ENCODE measurements at regions not wholly inside any gene's neighbourhood (a gene's known extent, or its start where the extent isn't known, plus 50 kb on each side); places are given as distances from the start of the nearest gene placed in this dataset.

GRCh38 chr5:57711471-57711870 lies 228.9 kb upstream of the ACTBL2 start:
- no peak for DNase-seq (ENCODE audit: low spot score)

GRCh38 chr5:57710126-57710525 lies 227.5 kb upstream of the ACTBL2 start:
- no peak for DNase-seq (ENCODE audit: low spot score)

- DNase-seq (ENCODE audit: low spot score), result no peak
These were observed 223.2 kb upstream of the ACTBL2 start for GRCh38 chr5:57705769-57706168.

GRCh38 chr5:57703721-57704120 lies 221.1 kb upstream of the ACTBL2 start:
- DNase-seq (ENCODE audit: low spot score), result no peak

DNA sequence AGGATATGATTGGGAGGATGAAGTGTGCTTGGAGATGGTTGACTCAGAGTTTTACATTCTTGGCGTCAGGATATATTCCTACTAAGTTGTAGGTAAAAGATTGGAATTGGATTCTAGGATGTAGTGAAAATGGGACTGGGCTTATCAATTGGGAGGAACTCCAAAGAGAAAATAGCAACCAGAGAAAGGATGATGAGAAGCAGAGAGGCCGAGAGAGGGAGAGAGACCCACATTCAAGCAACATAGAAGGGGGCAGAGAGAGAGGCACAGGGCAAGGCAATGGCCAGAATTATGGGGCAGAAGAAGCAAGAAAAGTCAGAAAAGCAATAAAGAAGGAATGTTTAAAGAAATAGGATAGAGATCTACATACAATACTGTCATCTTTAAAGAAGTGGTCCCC lies 217.9 kb upstream of the ACTBL2 start:
- no peak for DNase-seq (ENCODE audit: low spot score)

GRCh38 chr5:57700072-57700471 lies 217.5 kb upstream of the ACTBL2 start:
- DNase-seq (ENCODE audit: low spot score), result no peak

- no peak for DNase-seq (ENCODE audit: low spot score)
These were observed 216.2 kb upstream of the ACTBL2 start for GRCh38 chr5:57698802-57699201.

- DNase-seq (ENCODE audit: low spot score), result no peak
These were observed 215.5 kb upstream of the ACTBL2 start for GRCh38 chr5:57698086-57698485.

GRCh38 chr5:57696825-57697570 lies 214.4 kb upstream of the ACTBL2 start:
- DNase-seq (ENCODE audit: low spot score), result no peak

DNA sequence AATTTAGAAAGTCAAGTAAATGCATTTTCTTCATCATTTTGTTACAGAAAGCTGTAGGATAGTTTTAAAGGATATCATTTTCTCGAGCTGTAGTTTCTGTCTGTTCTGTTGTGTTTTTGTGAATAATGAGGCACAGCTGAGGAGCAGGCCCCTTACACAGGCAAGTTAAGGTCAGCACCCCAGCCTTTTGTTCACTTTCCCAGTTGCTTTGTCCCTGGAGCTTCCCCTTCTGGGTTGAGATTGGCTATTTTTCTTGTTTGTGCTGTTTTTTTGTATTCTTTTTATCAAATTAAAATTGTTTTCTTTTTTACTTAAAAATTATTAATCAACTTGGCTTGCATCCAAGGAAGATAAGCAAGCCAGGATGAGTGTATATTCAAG lies 213.8 kb upstream of the ACTBL2 start:
- DNase-seq (ENCODE audit: low spot score), result no peak

- no peak for DNase-seq (ENCODE audit: low spot score)
These were observed 213.2 kb upstream of the ACTBL2 start for GRCh38 chr5:57695706-57696388.

DNA sequence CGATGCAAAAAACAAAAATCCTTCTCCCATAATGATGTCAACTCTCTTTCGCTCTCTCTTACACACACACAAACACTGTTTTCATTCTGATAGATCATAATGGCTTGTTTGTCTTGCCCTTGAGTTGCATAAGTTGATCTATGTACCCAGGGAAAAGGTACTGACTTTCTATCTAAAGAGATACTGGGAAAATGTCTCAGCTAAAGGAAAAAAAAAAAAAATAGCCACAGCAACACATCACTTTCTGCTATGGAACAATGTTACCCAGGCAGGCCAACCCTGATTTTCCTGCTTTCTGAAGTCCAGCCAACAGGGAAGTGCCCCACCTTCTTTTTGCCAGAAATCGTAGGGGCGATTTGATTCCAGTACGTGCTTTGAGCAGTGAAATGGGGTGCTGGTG lies 212.6 kb upstream of the ACTBL2 start:
- DNase-seq (ENCODE audit: low spot score), result no peak

- DNase-seq (ENCODE audit: low spot score), result no peak
These were observed 211.1 kb upstream of the ACTBL2 start for GRCh38 chr5:57693488-57694305.

- DNase-seq (ENCODE audit: low spot score), result no peak
These were observed 210.2 kb upstream of the ACTBL2 start for GRCh38 chr5:57692582-57693487.

DNA sequence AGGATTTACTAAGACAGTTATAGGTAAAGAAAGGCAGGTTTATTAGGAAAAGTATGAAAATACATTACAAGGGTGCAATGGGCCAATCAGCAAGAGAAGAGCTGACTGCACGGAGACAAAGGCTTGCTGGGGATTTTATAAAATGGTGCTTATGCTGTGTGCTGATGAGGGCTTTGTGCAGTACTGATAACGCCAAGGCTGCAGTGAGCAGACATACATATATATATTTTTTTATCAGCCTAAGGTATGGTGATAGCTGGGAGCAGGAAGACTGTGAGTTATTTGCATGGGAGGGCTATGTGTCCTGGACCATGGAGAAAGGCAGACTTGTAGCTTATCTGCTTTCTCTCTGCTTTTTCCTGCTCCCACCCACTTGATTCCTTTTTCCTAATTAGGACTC lies 208.1 kb upstream of the ACTBL2 start:
- DNase-seq (ENCODE audit: low spot score), result no peak

GRCh38 chr5:57687596-57687995 lies 205.0 kb upstream of the ACTBL2 start:
- DNase-seq (ENCODE audit: low spot score), result no peak

DNA sequence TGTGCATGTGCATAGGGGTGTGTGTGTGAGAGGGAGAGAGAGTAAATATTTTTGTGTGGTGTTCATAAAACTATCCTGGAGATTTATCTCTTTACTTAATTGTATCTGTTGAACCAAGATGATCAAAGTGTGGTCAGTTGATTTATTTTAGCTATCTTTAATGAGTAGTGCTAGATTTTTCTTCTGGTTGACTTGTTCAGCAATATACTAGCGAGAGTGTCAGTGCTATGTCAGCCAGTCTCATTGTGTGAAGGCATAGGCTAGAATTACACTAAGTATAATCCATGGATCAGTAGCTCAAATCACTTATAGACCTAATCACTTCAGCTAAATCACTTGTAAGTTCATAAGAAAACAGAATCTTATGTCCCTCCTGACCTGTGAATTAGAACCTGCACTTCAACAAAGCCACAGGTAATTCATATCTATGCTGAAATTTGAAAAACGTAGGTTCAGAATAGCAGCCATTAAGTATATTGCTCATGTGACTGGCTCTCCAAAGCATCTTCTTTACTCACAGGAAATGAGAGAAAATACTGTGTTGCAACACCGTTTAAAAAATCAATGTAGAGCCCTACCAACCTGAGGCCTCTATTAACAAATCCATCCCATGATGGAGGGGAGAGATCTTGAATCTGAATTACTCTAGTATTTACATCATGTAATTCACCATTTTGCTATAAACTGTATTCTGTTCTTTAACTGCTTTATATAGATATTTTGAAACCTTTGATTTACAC lies 203.1 kb upstream of the ACTBL2 start:
- DNase-seq (ENCODE audit: low spot score), result no peak

GRCh38 chr5:57684299-57684702 lies 201.7 kb upstream of the ACTBL2 start:
- DNase-seq (ENCODE audit: low spot score), result no peak

DNA sequence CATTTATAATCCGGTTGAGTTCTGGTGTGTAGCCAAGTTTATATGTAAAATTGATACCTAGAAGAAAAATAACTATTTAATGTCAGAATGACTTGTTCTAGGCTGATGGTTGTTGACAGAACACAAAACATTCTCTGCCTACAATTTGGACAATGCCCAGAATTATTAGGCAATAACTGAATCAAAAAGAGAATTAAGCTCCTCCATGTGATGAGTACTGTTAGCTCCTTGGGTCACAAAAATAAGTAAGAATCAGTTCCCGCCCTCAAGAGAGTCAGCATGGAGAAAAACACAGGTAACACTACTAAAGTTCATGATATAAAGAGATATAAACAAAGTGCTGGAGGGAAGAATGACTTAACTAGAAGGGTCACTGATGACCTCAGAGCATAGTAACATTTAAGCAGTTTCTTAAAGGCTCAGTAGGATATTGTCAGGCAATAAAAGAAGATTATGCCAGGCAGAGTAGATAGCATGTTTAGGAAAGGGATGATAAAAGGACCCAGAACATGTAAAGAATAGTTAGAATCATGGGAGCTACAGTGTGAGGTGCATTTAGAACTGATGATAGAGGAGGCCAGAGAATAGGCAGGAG lies 200.5 kb upstream of the ACTBL2 start:
- DNase-seq (ENCODE audit: low spot score), result no peak

GRCh38 chr5:57681942-57682341 lies 199.3 kb upstream of the ACTBL2 start:
- DNase-seq (ENCODE audit: low spot score), result no peak

DNA sequence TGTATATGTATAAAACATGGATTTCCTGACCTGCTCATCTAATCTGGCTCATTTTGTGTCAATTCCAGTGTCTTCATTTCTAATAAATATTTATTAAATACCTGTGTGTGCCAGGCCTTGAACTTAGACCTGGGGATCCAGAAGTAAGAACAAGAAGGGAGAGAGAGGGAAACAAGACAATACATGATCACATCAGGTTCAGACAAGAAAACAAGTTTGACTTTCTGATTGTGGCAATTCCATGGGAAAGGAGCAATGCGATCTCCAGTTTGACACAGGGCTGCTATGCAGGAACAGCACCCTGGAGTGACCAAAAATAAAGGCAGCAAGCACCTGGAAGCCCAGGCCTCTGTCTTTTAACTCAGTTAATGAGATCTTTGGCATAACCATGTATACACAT lies 198.1 kb upstream of the ACTBL2 start:
- DNase-seq (ENCODE audit: low spot score), result no peak
